ENCODE measurements at regions not wholly inside any gene's neighbourhood (a gene's known extent, or its start where the extent isn't known, plus 50 kb on each side); places are given as distances from the start of the nearest gene placed in this dataset.

DNA sequence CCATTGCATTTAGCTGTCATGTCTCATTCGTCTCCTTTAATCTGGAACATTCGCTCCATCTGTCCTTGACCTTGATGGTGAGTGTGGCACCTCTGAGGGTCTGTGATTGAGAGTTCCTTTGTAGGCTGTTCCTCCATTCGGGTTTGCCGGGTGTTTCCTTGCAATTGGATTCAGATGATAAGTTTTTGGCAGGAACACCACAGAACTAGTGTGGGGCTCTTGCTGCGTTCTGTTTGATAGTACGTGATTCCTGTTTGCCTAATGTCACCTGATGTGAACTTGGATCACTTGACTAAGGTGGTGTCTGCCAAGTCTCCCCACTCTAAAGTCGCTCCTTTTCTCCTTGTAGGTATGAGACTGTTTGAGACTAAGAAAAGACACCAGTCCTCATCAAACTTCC, 109.7 kb upstream of the TMEM45B start:
- TF ChIP-seq, protein P1, sequence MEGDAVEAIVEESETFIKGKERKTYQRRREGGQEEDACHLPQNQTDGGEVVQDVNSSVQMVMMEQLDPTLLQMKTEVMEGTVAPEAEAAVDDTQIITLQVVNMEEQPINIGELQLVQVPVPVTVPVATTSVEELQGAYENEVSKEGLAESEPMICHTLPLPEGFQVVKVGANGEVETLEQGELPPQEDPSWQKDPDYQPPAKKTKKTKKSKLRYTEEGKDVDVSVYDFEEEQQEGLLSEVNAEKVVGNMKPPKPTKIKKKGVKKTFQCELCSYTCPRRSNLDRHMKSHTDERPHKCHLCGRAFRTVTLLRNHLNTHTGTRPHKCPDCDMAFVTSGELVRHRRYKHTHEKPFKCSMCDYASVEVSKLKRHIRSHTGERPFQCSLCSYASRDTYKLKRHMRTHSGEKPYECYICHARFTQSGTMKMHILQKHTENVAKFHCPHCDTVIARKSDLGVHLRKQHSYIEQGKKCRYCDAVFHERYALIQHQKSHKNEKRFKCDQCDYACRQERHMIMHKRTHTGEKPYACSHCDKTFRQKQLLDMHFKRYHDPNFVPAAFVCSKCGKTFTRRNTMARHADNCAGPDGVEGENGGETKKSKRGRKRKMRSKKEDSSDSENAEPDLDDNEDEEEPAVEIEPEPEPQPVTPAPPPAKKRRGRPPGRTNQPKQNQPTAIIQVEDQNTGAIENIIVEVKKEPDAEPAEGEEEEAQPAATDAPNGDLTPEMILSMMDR (conservative IDR thresholded peaks at IDR 0.05) = no peak
- TF ChIP-seq EZH2 (IDR thresholded peaks at IDR 0.05; ENCODE audit: low read depth) = no peak
